Astrocyte (in vitro differentiated cells and primary cell): ENCODE measurements at regions not wholly inside any gene's neighbourhood (a gene's known extent, or its start where the extent isn't known, plus 50 kb on each side); places are given as distances from the start of the nearest gene placed in this dataset.

Experiments used
- DNase-seq: peaks from one replicate; pipeline ENCODE4 v3.0.0-alpha.2; 2010; ENCODE audit warnings: low read depth
- FAIRE-seq: peaks from 2 replicates; lab custom pipeline; 2011; peaks lifted over from hg19 to GRCh38; lab: Jason Lieb, UNC
- H2AFZ ChIP-seq: 2 replicates; pipeline ENCODE4 v1.6.0; 2012; ENCODE audit warnings: low read depth, low read length, inconsistent platforms
- H3K27ac ChIP-seq: 2 replicates; pipeline ENCODE4 v1.5.1; 2011; ENCODE audit warnings: low read depth, low read length, inconsistent platforms
- H3K27me3 ChIP-seq: 2 replicates; pipeline ENCODE4 v1.6.0; 2011; ENCODE audit warnings: low read length, inconsistent platforms; ENCODE audit not compliant: insufficient read depth
- H3K36me3 ChIP-seq: 2 replicates; pipeline ENCODE4 v1.5.1; 2011; ENCODE audit warnings: low read length, inconsistent platforms; ENCODE audit not compliant: insufficient read depth
- H3K4me1 ChIP-seq: 2 replicates; pipeline ENCODE4 v1.5.1; 2011; ENCODE audit warnings: low read length, inconsistent platforms; ENCODE audit not compliant: insufficient read depth
- H3K4me2 ChIP-seq: 2 replicates; pipeline ENCODE4 v1.6.0; 2012; ENCODE audit warnings: low read length, inconsistent platforms
- H3K4me3 ChIP-seq: 2 replicates; pipeline ENCODE4 v1.5.1; 2011; ENCODE audit warnings: low read depth, mild to moderate bottlenecking, low read length, inconsistent platforms; ENCODE audit not compliant: insufficient read depth
- H3K79me2 ChIP-seq: 2 replicates; pipeline ENCODE4 v1.6.0; 2012; ENCODE audit warnings: mild to moderate bottlenecking, low read length, inconsistent platforms; ENCODE audit not compliant: insufficient read depth
- H3K9ac ChIP-seq: 2 replicates; pipeline ENCODE4 v1.6.0; 2012; ENCODE audit warnings: mild to moderate bottlenecking, low read length, inconsistent platforms
- H3K9me3 ChIP-seq: 2 replicates; pipeline ENCODE4 v1.5.1; 2012; ENCODE audit warnings: low read depth, mild to moderate bottlenecking, low read length, inconsistent platforms; ENCODE audit not compliant: insufficient read depth
- H4K20me1 ChIP-seq: 2 replicates; pipeline ENCODE4 v1.6.0; 2012; ENCODE audit warnings: low read length, inconsistent platforms; ENCODE audit not compliant: insufficient read depth
- H3K27ac Mint-ChIP-seq: one replicate; pipeline ENCODE4 v1.8.0; 2021; ENCODE audit warnings: mild to moderate bottlenecking, mixed read lengths; ENCODE audit not compliant: unreplicated experiment
- H3K27me3 Mint-ChIP-seq: one replicate; pipeline ENCODE4 v1.8.0; 2021; ENCODE audit warnings: low read depth, mixed read lengths; ENCODE audit not compliant: unreplicated experiment
- H3K36me3 Mint-ChIP-seq: one replicate; pipeline ENCODE4 v1.8.0; 2021; ENCODE audit warnings: low read depth, mixed read lengths; ENCODE audit not compliant: unreplicated experiment
- H3K4me1 Mint-ChIP-seq: one replicate; pipeline ENCODE4 v1.8.0; 2021; ENCODE audit warnings: low read depth, mixed read lengths; ENCODE audit not compliant: unreplicated experiment
- H3K4me3 Mint-ChIP-seq: one replicate; pipeline ENCODE4 v1.8.0; 2021; ENCODE audit warnings: mild to moderate bottlenecking, moderate library complexity, mixed read lengths; ENCODE audit not compliant: unreplicated experiment
- H3K9me3 Mint-ChIP-seq: one replicate; pipeline ENCODE4 v1.8.0; 2021; ENCODE audit warnings: mild to moderate bottlenecking, mixed read lengths; ENCODE audit not compliant: unreplicated experiment
- CTCF ChIP-seq: IDR thresholded peaks from 2 replicates; pipeline ENCODE4 v1.5.1; 2011; ENCODE audit warnings: low read depth, mild to moderate bottlenecking, inconsistent platforms, low read length, moderate library complexity; ENCODE audit not compliant: insufficient read depth
- EZH2 ChIP-seq: IDR thresholded peaks from 2 replicates; pipeline ENCODE4 v1.6.1; 2012; ENCODE audit warnings: mild to moderate bottlenecking, low read length, inconsistent platforms; ENCODE audit not compliant: insufficient read depth

GRCh38 chr10:3421537-3422257 is 249.1 kb upstream of the PITRM1 start:
- Histone ChIP-seq H3K27ac (no peak overlapping the region), H3K36me3 (no peaks in the 10 kb centered on the region), H3K4me2 (no peak overlapping the region), H3K9me3 (no peaks in the 10 kb centered on the region), H3K27me3 (no peaks in the 10 kb centered on the region), H3K79me2 (no peaks in the 10 kb centered on the region), H3K4me1 (peaks cover 23% of the 10 kb centered on the region), H2AFZ (no peak overlapping the region), H3K4me3 (no peak overlapping the region), H3K9ac (no peak overlapping the region), H4K20me1 (no peaks in the 10 kb centered on the region)
- FAIRE-seq = no peak
- no peak overlapping the region for H3K27ac Mint-ChIP-seq
- peaks cover 14% of the 10 kb centered on the region for H3K4me1 Mint-ChIP-seq
- TF ChIP-seq EZH2 (no peak), CTCF (no peak)
- DNase-seq = no peak
- peaks cover 3% of the 10 kb centered on the region for H3K27me3 Mint-ChIP-seq
- no peak overlapping the region for H3K4me3 Mint-ChIP-seq
- H3K9me3 Mint-ChIP-seq = peaks cover 2% of the 10 kb centered on the region
- H3K36me3 Mint-ChIP-seq = no peaks in the 10 kb centered on the region

GRCh38 chr10:3420527-3421469 is 248.2 kb upstream of the PITRM1 start:
- Histone ChIP-seq H3K79me2 (no peaks in the 10 kb centered on the region), H3K4me2 (no peak overlapping the region), H3K36me3 (no peaks in the 10 kb centered on the region), H3K4me1 (peaks cover 14% of the 10 kb centered on the region), H3K27ac (no peak overlapping the region), H3K4me3 (no peak overlapping the region), H4K20me1 (no peaks in the 10 kb centered on the region), H3K9me3 (no peaks in the 10 kb centered on the region), H2AFZ (no peak overlapping the region), H3K27me3 (no peaks in the 10 kb centered on the region), H3K9ac (no peak overlapping the region)
- Mint-ChIP-seq H3K27me3 (peaks cover 3% of the 10 kb centered on the region), H3K4me3 (no peak overlapping the region), H3K9me3 (peaks cover 2% of the 10 kb centered on the region), H3K4me1 (peaks cover 5% of the 10 kb centered on the region), H3K36me3 (no peaks in the 10 kb centered on the region), H3K27ac (no peak overlapping the region)
- no peak for FAIRE-seq
- TF ChIP-seq EZH2 (no peak), CTCF (no peak)
- no peak for DNase-seq
